Heart left ventricle (tissue), 16 donors: ENCODE measurements at regions not wholly inside any gene's neighbourhood (a gene's known extent, or its start where the extent isn't known, plus 50 kb on each side); places are given as distances from the start of the nearest gene placed in this dataset.

Experiments used
- ATAC-seq, 4 donors: fragments of 200-7000 bp; cut with Tn5 transposase; one replicate each; pipeline ENCODE4 v1.9.1; 2020 to 2022; ENCODE audit warnings: moderate library complexity in 4 of 4, mild to moderate bottlenecking in 3 of 4, moderate number of reproducible peaks in 1 of 4
- DNase-seq, 5 donors: peaks; one replicate each; pipeline ENCODE4 v3.0.0-alpha.2; 2020
- H3K27ac ChIP-seq, 12 donors: fragments of 200-600 bp; sonication (generic) in 4 of 12; one replicate each; pipeline versions ENCODE4 v1.5.0 to v1.8.0; 2016 to 2022; ENCODE audit warnings: mild to moderate bottlenecking in 2 of 12
- H3K27me3 ChIP-seq, 9 donors: fragments of 200-600 bp; sonication (generic) in 2 of 9; one replicate each; pipeline versions ENCODE4 v1.5.1 to v1.8.0; 2016 to 2022; ENCODE audit warnings: mild to moderate bottlenecking in 3 of 9
- H3K36me3 ChIP-seq, 9 donors: fragments of 200-600 bp; sonication (generic) in 2 of 9; one replicate each; pipeline versions ENCODE4 v1.5.0 to v1.8.0; 2018 to 2022; ENCODE audit warnings: mild to moderate bottlenecking in 2 of 9
- H3K4me1 ChIP-seq, 12 donors: fragments of 200-600 bp; sonication (generic) in 4 of 12; one replicate each; pipeline versions ENCODE4 v1.5.0 to v1.8.0; 2016 to 2022; ENCODE audit warnings: mild to moderate bottlenecking in 3 of 12
- H3K4me3 ChIP-seq, 12 donors: fragments of 200-600 bp; sonication (generic) in 4 of 12; one replicate each; pipeline versions ENCODE4 v1.5.0 to v1.8.0; 2017 to 2022; ENCODE audit warnings: mild to moderate bottlenecking in 9 of 12, moderate library complexity in 4 of 12
- H3K9me3 ChIP-seq, 12 donors: fragments of 200-600 bp; sonication (generic) in 4 of 12; one replicate each; pipeline versions ENCODE4 v1.5.0 to v1.8.0; 2016 to 2022; ENCODE audit warnings: mild to moderate bottlenecking in 1 of 12
- POLR2A ChIP-seq, 2 donors: fragments of 450-650 bp; IDR thresholded peaks; one replicate each; pipeline ENCODE4 v1.6.1; 2017; ENCODE audit warnings: antibody characterized with exemption in 2 of 2, mild to moderate bottlenecking in 2 of 2, moderate library complexity in 2 of 2
- WGBS, 4 donors: extraction: QIAGEN DNeasy Blood & Tissue Kit in 2 of 4; methylation state at CpG; one replicate each; pipeline versions ENCODE4 v1.1.5 to v1.1.7; 2013 to 2018; 5-methylcytosine and 5-hydroxymethylcytosine counted together
- intact Hi-C, 10 donors: fragments of 100-400 bp; cut with DNase I; formaldehyde crosslinking; loops; one replicate each; pipeline versions ENCODE4 v1.11.1 to v1.14.2; 2022
- TF ChIP-seq, protein P1 (sequence below), 12 donors: fragments of 200-600 bp; sonication (generic) in 4 of 12; IDR thresholded peaks; one replicate each; pipeline versions ENCODE4 v1.5.0 to v1.8.0; 2018 to 2022; ENCODE audit warnings: antibody characterized with exemption in 12 of 12, mild to moderate bottlenecking in 5 of 12
- donor health status: ischemic (EF 13 %, LVEDD 7.1; RV severe dilation, severe dysfunction).
- donor health status: healthy with polysubstance abuse.
- donor health status: DM: no; HTN: yes; CAD: no.
- donor health status: DM: no; HTN: no; CAD: no.
- donor health status: ischemic (EF 25% LVEDD 6.9; RV normal size, moderate dysfunction).
- donor health status: ischemic (EF 25% LVEDD 5.7; RV mildly dilated, moderate dysfunction).
- donor health status: healthy.
- donor health status: DM: yes; HTN: yes; CAD: no.
- donor health status: ischemic (EF 35%, LVEDD 5.7; RV mildly dilated, moderate dysfunction).
- donor health status: nonischemic (EF 11% LVEDD 7.7; RV severe dilation, severe dysfunction).
- donor health status: DM: yes; HTN: yes; CAD: no.
- donor health status: PGD.
- donor health status: ischemic (EF 29% LVEDD 5.4; RV normal size, mild dysfunction).
- donor health status: nonischemic (EF 23%, LVEDD 6.1; RV moderate dilation, normal function).

DNA sequence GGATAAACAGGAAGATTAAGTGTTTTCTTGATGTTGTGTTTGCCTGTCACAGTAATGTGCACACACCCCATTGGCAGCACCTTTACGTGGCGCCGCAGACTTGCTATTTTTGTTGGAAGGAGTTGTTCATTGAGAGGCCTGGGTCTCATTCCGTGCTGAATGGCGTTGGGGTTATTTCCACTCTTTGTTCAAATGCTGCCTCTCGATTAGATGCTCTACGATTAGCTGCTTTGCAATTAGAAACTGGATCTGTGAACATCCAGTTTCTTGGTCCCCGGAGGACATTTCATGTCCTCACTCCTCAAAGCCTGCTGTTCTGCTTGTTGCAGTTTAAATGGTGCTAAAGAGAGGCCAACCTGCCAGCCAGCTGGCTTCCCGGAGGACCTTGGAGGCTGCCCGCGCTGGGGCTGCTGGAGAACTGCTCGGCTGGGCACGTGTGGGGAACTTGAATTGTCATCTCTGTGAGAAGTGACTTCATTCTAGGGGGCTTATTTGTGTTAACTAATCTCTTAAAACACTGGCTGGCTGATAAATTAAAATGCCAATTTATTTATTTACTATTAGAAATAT, 117.4 kb upstream of the NABP1 start:
- no peak for ATAC-seq
- TF ChIP-seq, protein P1, sequence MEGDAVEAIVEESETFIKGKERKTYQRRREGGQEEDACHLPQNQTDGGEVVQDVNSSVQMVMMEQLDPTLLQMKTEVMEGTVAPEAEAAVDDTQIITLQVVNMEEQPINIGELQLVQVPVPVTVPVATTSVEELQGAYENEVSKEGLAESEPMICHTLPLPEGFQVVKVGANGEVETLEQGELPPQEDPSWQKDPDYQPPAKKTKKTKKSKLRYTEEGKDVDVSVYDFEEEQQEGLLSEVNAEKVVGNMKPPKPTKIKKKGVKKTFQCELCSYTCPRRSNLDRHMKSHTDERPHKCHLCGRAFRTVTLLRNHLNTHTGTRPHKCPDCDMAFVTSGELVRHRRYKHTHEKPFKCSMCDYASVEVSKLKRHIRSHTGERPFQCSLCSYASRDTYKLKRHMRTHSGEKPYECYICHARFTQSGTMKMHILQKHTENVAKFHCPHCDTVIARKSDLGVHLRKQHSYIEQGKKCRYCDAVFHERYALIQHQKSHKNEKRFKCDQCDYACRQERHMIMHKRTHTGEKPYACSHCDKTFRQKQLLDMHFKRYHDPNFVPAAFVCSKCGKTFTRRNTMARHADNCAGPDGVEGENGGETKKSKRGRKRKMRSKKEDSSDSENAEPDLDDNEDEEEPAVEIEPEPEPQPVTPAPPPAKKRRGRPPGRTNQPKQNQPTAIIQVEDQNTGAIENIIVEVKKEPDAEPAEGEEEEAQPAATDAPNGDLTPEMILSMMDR (IDR thresholded peaks at IDR 0.05), result no peak
- TF ChIP-seq POLR2A (IDR thresholded peaks at IDR 0.05), result no peak
- peaks cover 0 to 4% (median 0%) of the 10 kb centered on the region in 12 donors for H3K4me1 ChIP-seq
- WGBS, 4 donors, result 80 to 83% (median 82%) methylated on average over 13 of the region's 13 CpGs
- H3K27ac ChIP-seq, result no peak overlapping the region
- no peak overlapping the region for H3K4me3 ChIP-seq
- H3K9me3 ChIP-seq, result no peaks in the 10 kb centered on the region
- no peak for DNase-seq
- H3K27me3 ChIP-seq, result peaks cover 0 to 4% (median 0%) of the 10 kb centered on the region in 9 donors
- intact Hi-C loops, result loop anchor here in 1 of 10 donors (10.0 kb wide), 1 partner anchor 244 kb away; no protein-coding TSS in a partner anchor
- H3K36me3 ChIP-seq, result no peaks in the 10 kb centered on the region

DNA sequence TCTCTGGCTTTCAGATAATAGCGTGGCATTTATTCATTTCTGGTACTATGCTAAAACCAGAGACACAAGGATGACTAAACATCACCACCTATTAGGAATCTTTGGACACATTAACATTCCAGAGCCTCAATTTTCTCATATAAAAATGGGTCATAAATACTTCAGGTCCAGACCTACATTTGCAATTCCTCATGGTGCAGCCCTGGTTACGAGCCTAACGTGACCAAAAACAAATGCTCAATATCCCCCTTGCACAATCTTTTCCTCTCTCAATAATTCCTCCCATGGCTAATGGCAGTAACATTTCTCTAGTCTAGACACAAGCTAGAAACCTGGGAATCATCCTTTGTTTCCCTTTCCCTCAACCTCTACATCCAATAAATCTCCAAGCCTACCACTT, 112.8 kb upstream of the NABP1 start:
- WGBS, 4 donors, result 87 to 91% (median 89%) methylated on average over 3 of the region's 3 CpGs
- no peak for ATAC-seq
- Histone ChIP-seq H3K4me1 (peaks cover 0 to 7% (median 0%) of the 10 kb centered on the region in 12 donors), H3K27me3 (peaks cover 0 to 5% (median 0%) of the 10 kb centered on the region in 9 donors), H3K4me3 (no peak overlapping the region), H3K27ac (no peak overlapping the region), H3K9me3 (no peaks in the 10 kb centered on the region), H3K36me3 (no peaks in the 10 kb centered on the region)
- intact Hi-C loops, result loop anchor here in 6 of 10 donors (2.0 to 10.0 kb wide), 5 partner anchors 112 to 240 kb away; partner anchors contain the start of gene NABP1 (in 1 of the 6)
- no peak for TF ChIP-seq POLR2A (IDR thresholded peaks at IDR 0.05)
- TF ChIP-seq, protein P1 (IDR thresholded peaks at IDR 0.05), result no peak
- DNase-seq, result no peak

DNA sequence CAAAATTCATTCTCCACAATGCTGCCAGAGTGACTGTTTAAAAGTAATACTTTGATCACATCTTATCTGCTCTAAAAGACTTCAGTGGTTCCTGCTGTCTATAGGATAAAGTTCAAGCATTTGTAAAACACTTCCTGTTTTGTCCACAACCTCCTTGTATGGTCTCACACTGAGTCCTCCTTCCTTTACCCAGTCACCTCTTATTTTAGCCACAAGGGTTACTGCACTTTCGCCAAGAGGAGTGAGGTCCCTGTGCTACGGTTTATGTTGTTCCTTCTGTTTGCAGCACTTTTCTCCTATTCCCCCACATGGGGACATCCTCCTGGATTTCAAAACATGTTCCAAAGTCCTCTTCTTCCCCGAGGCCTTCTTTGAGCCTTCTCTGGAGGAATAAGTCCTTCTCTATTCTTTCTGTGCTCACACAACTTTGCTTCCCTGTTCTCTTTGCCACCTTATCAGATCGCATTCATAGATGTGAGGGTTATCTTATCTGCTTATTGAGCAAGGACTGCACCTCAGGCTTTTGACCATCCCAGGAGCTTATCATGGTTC, 112.2 kb upstream of the NABP1 start:
- ATAC-seq (no peak), DNase-seq (no peak)
- Histone ChIP-seq H3K27me3 (peaks cover 0 to 5% (median 0%) of the 10 kb centered on the region in 9 donors), H3K27ac (peak overlapping the region in 1 of 12 donors; percentile 5), H3K4me1 (peaks cover 0 to 12% (median 0%) of the 10 kb centered on the region in 12 donors), H3K36me3 (no peaks in the 10 kb centered on the region), H3K4me3 (no peak overlapping the region), H3K9me3 (no peaks in the 10 kb centered on the region)
- intact Hi-C loops, result loop anchor here in 9 of 10 donors (1.0 to 10.0 kb wide), 7 partner anchors 112 to 239 kb away; partner anchors contain the start of gene NABP1 (in 1 of the 9)
- TF ChIP-seq POLR2A (IDR thresholded peaks at IDR 0.05), result no peak
- TF ChIP-seq, protein P1 (IDR thresholded peaks at IDR 0.05), result no peak
- WGBS, 4 donors, result 70 to 79% (median 75%) methylated on average over 4 of the region's 4 CpGs

DNA sequence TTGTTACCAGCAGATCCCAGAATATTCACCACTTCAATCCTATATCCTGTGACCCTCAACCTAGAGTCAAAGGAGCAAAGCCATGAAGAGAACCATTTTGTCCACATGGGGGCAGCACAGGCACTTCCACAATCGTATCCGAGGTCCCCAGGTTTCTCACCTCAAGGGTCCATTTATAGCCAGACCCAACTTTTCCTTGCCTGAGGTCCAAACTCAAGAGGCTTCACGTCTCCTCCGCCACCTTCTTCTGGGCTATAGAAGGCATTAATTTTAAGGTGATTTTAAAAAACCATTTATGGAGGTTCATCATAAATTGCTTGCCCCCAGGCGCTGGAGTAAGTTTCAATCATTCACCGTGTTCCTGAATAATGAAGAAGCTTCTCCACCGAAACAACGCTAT, 111.6 kb upstream of the NABP1 start:
- intact Hi-C loops, result loop anchor here in 8 of 10 donors (1.0 to 10.0 kb wide), 6 partner anchors 111 to 238 kb away; partner anchors contain the start of gene NABP1 (in 1 of the 8)
- Histone ChIP-seq H3K4me1 (peaks cover 0 to 18% (median 0%) of the 10 kb centered on the region in 12 donors), H3K4me3 (no peak overlapping the region), H3K27me3 (peaks cover 0 to 5% (median under 1%) of the 10 kb centered on the region in 9 donors), H3K9me3 (no peaks in the 10 kb centered on the region), H3K36me3 (no peaks in the 10 kb centered on the region), H3K27ac (no peak overlapping the region)
- no peak for TF ChIP-seq POLR2A (IDR thresholded peaks at IDR 0.05)
- TF ChIP-seq, protein P1 (IDR thresholded peaks at IDR 0.05), result peak; percentile 54 to 84 (median 68)
- 59 to 62% (median 61%) methylated on average over 8 of the region's 8 CpGs for WGBS, 4 donors
- DNase-seq, result peak in 4 of 5 donors; percentile 34 to 52 (median 43)
- peak in 3 of 4 donors; percentile 49 to 73 (median 69) for ATAC-seq
